H1 (cell line): ENCODE measurements at regions not wholly inside any gene's neighbourhood (a gene's known extent, or its start where the extent isn't known, plus 50 kb on each side); places are given as distances from the start of the nearest gene placed in this dataset.

Experiments
- CTCF ChIA-PET: fragments of 300-600 bp; sonication (Branson Sonifier 250); formaldehyde crosslinking; loops from one replicate; lab custom pipeline; 2021; ENCODE audit not compliant: partially characterized antibody; lab: Charles Lee
- POLR2A ChIA-PET: fragments of 300-600 bp; sonication (Branson Sonifier 250); formaldehyde crosslinking; loops from one replicate; lab custom pipeline; 2021; ENCODE audit warnings: inconsistent platforms; ENCODE audit not compliant: partially characterized antibody; lab: Charles Lee
- DNase-seq, 2 experiments: peaks; one replicate each; pipeline versions ENCODE4 v3.0.0 to v3.0.0-alpha.2; 2010 to 2022; ENCODE audit warnings: low spot score in 2 of 2, low read depth in 1 of 2, mixed read lengths in 1 of 2
- FAIRE-seq: peaks from 2 replicates; lab custom pipeline; 2011; peaks lifted over from hg19 to GRCh38; lab: Jason Lieb, UNC
- H2AFZ ChIP-seq: 2 replicates; pipeline ENCODE4 v1.8.1; 2012; ENCODE audit warnings: low read length, inconsistent platforms
- H2AK5ac ChIP-seq: 2 replicates; pipeline ENCODE4 v1.6.1; 2013; ENCODE audit warnings: low read depth, low read length
- H2BK120ac ChIP-seq: replicated peaks from 2 replicates; pipeline ENCODE3; 2013; ENCODE audit warnings: low read depth, low read length, inconsistent platforms
- H2BK12ac ChIP-seq: 2 replicates; pipeline ENCODE4 v1.6.1; 2013; ENCODE audit warnings: low read depth, low read length
- H2BK15ac ChIP-seq: 2 replicates; pipeline ENCODE4 v1.6.1; 2013; ENCODE audit warnings: low read length
- H2BK20ac ChIP-seq: 2 replicates; pipeline ENCODE4 v1.6.1; 2013; ENCODE audit warnings: low read length
- H2BK5ac ChIP-seq: 2 replicates; pipeline ENCODE4 v1.6.1; 2013; ENCODE audit warnings: low read depth, low read length
- H3K14ac ChIP-seq: 2 replicates; pipeline ENCODE4 v1.6.1; 2013; ENCODE audit warnings: inconsistent platforms; ENCODE audit not compliant: insufficient read length
- H3K18ac ChIP-seq: 2 replicates; pipeline ENCODE4 v1.6.1; 2013; ENCODE audit warnings: low read length; ENCODE audit errors: extremely low read depth
- H3K23ac ChIP-seq: 2 replicates; pipeline ENCODE4 v1.6.1; 2013; ENCODE audit warnings: inconsistent platforms; ENCODE audit not compliant: insufficient read length
- H3K23me2 ChIP-seq: 2 replicates; pipeline ENCODE4 v1.6.1; 2013; ENCODE audit warnings: low read depth, low read length
- H3K27ac ChIP-seq: 2 replicates; pipeline ENCODE4 v1.6.1; 2011; ENCODE audit warnings: low read depth, low read length, inconsistent platforms
- H3K27me3 ChIP-seq, 4 experiments: replicated peaks in 1 of 4; 1 replicate in 1 of 4; 2 replicates in 3 of 4; pipeline versions ENCODE4 v1.6.1 to v1.8.1; 2011 to 2013; ENCODE audit warnings: low read length in 3 of 4, mild to moderate bottlenecking in 3 of 4, inconsistent platforms in 2 of 4, mixed read lengths in 2 of 4, moderate library complexity in 1 of 4; ENCODE audit not compliant: control insufficient read depth in 3 of 4, insufficient read depth in 3 of 4; ENCODE audit errors: extremely low read depth in 1 of 4
- H3K36me3 ChIP-seq, 4 experiments: 2 replicates each; pipeline versions ENCODE4 v1.6.1 to v1.8.1; 2011 to 2013; ENCODE audit warnings: mild to moderate bottlenecking in 4 of 4, low read length in 3 of 4, moderate library complexity in 2 of 4, control low read depth in 1 of 4, inconsistent platforms in 1 of 4; ENCODE audit not compliant: insufficient read depth in 4 of 4, control insufficient read depth in 2 of 4
- H3K4ac ChIP-seq: replicated peaks from 2 replicates; pipeline ENCODE3; 2013; ENCODE audit warnings: low read length, low read depth, mixed read lengths, inconsistent platforms; ENCODE audit not compliant: insufficient read length
- H3K4me1 ChIP-seq, 4 experiments: replicated peaks in 1 of 4; 1 replicate in 1 of 4; 2 replicates in 3 of 4; pipeline versions ENCODE4 v1.6.1 to v1.8.1; 2011 to 2013; ENCODE audit warnings: low read length in 3 of 4, inconsistent platforms in 2 of 4, mixed read lengths in 1 of 4; ENCODE audit not compliant: insufficient read depth in 4 of 4, control insufficient read depth in 3 of 4
- H3K4me2 ChIP-seq, 2 experiments: 2 replicates each; pipeline versions ENCODE4 v1.6.1 to v1.8.1; 2011 to 2013; ENCODE audit warnings: low read depth in 2 of 2, low read length in 2 of 2, control low read depth in 1 of 2, inconsistent platforms in 1 of 2, mild to moderate bottlenecking in 1 of 2; ENCODE audit not compliant: insufficient read depth in 1 of 2
- H3K4me3 ChIP-seq, 4 experiments: fragments of 200-600, 300-600 bp in 1 of 4; sonication (generic), shearing (Covaris generic), sonication (Bioruptor Twin) in 1 of 4; 2 replicates each; pipeline versions ENCODE4 v1.5.1 to v1.8.1; 2011 to 2016; ENCODE audit warnings: low read length in 4 of 4, low read depth in 3 of 4, control low read depth in 2 of 4, inconsistent platforms in 2 of 4, mild to moderate bottlenecking in 2 of 4, mixed read lengths in 1 of 4, moderate library complexity in 1 of 4; ENCODE audit not compliant: insufficient read depth in 2 of 4; ENCODE audit errors: extremely low read depth in 1 of 4
- H3K56ac ChIP-seq: replicated peaks from 2 replicates; pipeline ENCODE3; 2013; ENCODE audit warnings: low read depth, mild to moderate bottlenecking, mixed read lengths, low read length, inconsistent platforms; ENCODE audit not compliant: insufficient read length
- H3K79me1 ChIP-seq: 2 replicates; pipeline ENCODE4 v1.6.1; 2013; ENCODE audit warnings: low read depth, low read length, control low read depth
- H3K79me2 ChIP-seq, 2 experiments: 2 replicates each; pipeline versions ENCODE4 v1.6.1 to v1.8.1; 2012 to 2013; ENCODE audit warnings: low read length in 2 of 2, mild to moderate bottlenecking in 2 of 2, inconsistent platforms in 1 of 2; ENCODE audit not compliant: insufficient read depth in 2 of 2, control insufficient read depth in 1 of 2
- H3K9ac ChIP-seq, 4 experiments: replicated peaks in 1 of 4; 1 replicate in 1 of 4; 2 replicates in 3 of 4; pipeline versions ENCODE4 v1.6.1 to v1.8.1; 2011 to 2013; ENCODE audit warnings: low read depth in 3 of 4, low read length in 3 of 4, control low read depth in 2 of 4, mild to moderate bottlenecking in 2 of 4, moderate library complexity in 2 of 4, inconsistent platforms in 1 of 4; ENCODE audit errors: extremely low read depth in 1 of 4
- H3K9me3 ChIP-seq, 2 experiments: 2 replicates each; pipeline versions ENCODE4 v1.6.1 to v1.8.1; 2012 to 2013; ENCODE audit warnings: mild to moderate bottlenecking in 2 of 2, moderate library complexity in 2 of 2, control low read depth in 1 of 2, inconsistent platforms in 1 of 2, low read depth in 1 of 2, low read length in 1 of 2, mixed read lengths in 1 of 2; ENCODE audit not compliant: insufficient read depth in 2 of 2
- H4K20me1 ChIP-seq, 2 experiments: replicated peaks in 1 of 2; 2 replicates each; pipeline versions ENCODE3 to v1.8.1; 2011 to 2013; ENCODE audit warnings: inconsistent platforms in 2 of 2, low read length in 2 of 2, mild to moderate bottlenecking in 1 of 2; ENCODE audit not compliant: insufficient read depth in 2 of 2, control insufficient read depth in 1 of 2
- H4K5ac ChIP-seq: 2 replicates; pipeline ENCODE4 v1.6.1; 2013; ENCODE audit warnings: low read length, low read depth, mixed read lengths, inconsistent platforms; ENCODE audit not compliant: insufficient read length
- H4K8ac ChIP-seq: 2 replicates; pipeline ENCODE4 v1.8.0; 2013; ENCODE audit warnings: mild to moderate bottlenecking, moderate library complexity, low read length, inconsistent platforms; ENCODE audit not compliant: insufficient read depth; ENCODE audit errors: extremely low read depth
- H4K91ac ChIP-seq: replicated peaks from 2 replicates; pipeline ENCODE3; 2013; ENCODE audit warnings: low read length, mixed read lengths, inconsistent platforms; ENCODE audit not compliant: insufficient read length
- RNF2 ChIP-seq: fragments of 200-900, 300-1000 bp; sonication (generic); IDR thresholded peaks from 2 replicates; pipeline ENCODE4 v1.7.1; 2016; ENCODE audit warnings: borderline replicate concordance, low read depth, mild to moderate bottlenecking, antibody characterized with exemption, low read length; ENCODE audit not compliant: poor library complexity, severe bottlenecking; ENCODE audit errors: missing control alignments
- WGBS, 2 experiments: shearing (Covaris generic) in 1 of 2; methylation state at CpG; one replicate each; pipeline versions ENCODE4 v1.1.6 to v1.1.7; 2013 to 2015; ENCODE audit warnings: low lambda C conversion rate in 2 of 2, mixed read lengths in 2 of 2, inconsistent platforms in 1 of 2, low coverage in 1 of 2, missing lambda C conversion rate in 1 of 2; ENCODE audit not compliant: insufficient replicate concordance in 2 of 2, insufficient coverage in 1 of 2, insufficient read length in 1 of 2; ENCODE audit errors: extremely low coverage in 1 of 2, missing lambda C conversion rate in 1 of 2; 5-methylcytosine and 5-hydroxymethylcytosine counted together

GRCh38 chr4:77505275-77505957 is 100.2 kb upstream of the CXCL13 start:
- Histone ChIP-seq H3K27ac (no peak overlapping the region), H3K79me2 (no peaks in the 10 kb centered on the region), H4K20me1 (no peaks in the 10 kb centered on the region), H3K4me1 (no peaks in the 10 kb centered on the region), H3K14ac (no peak overlapping the region), H2BK12ac (no peak overlapping the region), H3K4me2 (no peak overlapping the region), H3K56ac (no peak overlapping the region), H3K36me3 (no peaks in the 10 kb centered on the region), H3K4ac (no peak overlapping the region), H3K9ac (no peak overlapping the region), H4K8ac (no peak overlapping the region), H4K91ac (no peak overlapping the region), H3K23me2 (no peaks in the 10 kb centered on the region), H2BK120ac (no peak overlapping the region), H2BK20ac (no peak overlapping the region), H3K79me1 (no peaks in the 10 kb centered on the region), H3K23ac (no peak overlapping the region), H3K4me3 (no peak overlapping the region), H2BK5ac (no peak overlapping the region), H2AK5ac (no peak overlapping the region), H2AFZ (no peak overlapping the region), H2BK15ac (no peak overlapping the region), H3K18ac (no peak overlapping the region), H3K9me3 (no peaks in the 10 kb centered on the region), H4K5ac (no peak overlapping the region), H3K27me3 (no peaks in the 10 kb centered on the region)
- FAIRE-seq (no peak), DNase-seq (no peak)
- 84% methylated on average over 4 of the region's 4 CpGs; no CpG with 5 or more reads in 1 of the 2 experiments for WGBS, 2 experiments
- ChIA-PET CTCF (interaction anchor here (1.1 kb wide), 1 partner anchor 42 kb away, joined by 3 read pairs; no protein-coding TSS in a partner anchor), POLR2A (no interaction called here)
- TF ChIP-seq RNF2 = no peak
